Endothelial cell (in vitro differentiated cells): ENCODE measurements at regions not wholly inside any gene's neighbourhood (a gene's known extent, or its start where the extent isn't known, plus 50 kb on each side); places are given as distances from the start of the nearest gene placed in this dataset.

Source experiments
- DNase-seq: peaks from one replicate; pipeline ENCODE4 v3.0.0; 2021; ENCODE audit warnings: low spot score
- H3K27ac Mint-ChIP-seq: one replicate; pipeline ENCODE4 v1.8.0; 2021; ENCODE audit warnings: mixed read lengths, inconsistent platforms; ENCODE audit not compliant: unreplicated experiment
- H3K27me3 Mint-ChIP-seq: one replicate; pipeline ENCODE4 v1.8.0; 2021; ENCODE audit warnings: mild to moderate bottlenecking, moderate library complexity, mixed read lengths, inconsistent platforms; ENCODE audit not compliant: unreplicated experiment
- H3K36me3 Mint-ChIP-seq: one replicate; pipeline ENCODE4 v1.8.0; 2021; ENCODE audit warnings: mild to moderate bottlenecking, low read depth, mixed read lengths, inconsistent platforms; ENCODE audit not compliant: unreplicated experiment
- H3K4me1 Mint-ChIP-seq: one replicate; pipeline ENCODE4 v1.8.0; 2021; ENCODE audit warnings: mild to moderate bottlenecking, mixed read lengths, inconsistent platforms; ENCODE audit not compliant: unreplicated experiment
- H3K4me3 Mint-ChIP-seq: one replicate; pipeline ENCODE4 v1.8.0; 2021; ENCODE audit warnings: mild to moderate bottlenecking, mixed read lengths, inconsistent platforms; ENCODE audit not compliant: unreplicated experiment
- H3K9me3 Mint-ChIP-seq: one replicate; pipeline ENCODE4 v1.8.0; 2021; ENCODE audit warnings: mixed read lengths, inconsistent platforms; ENCODE audit not compliant: unreplicated experiment
- TF ChIP-seq, protein P1 (sequence below): fragments of 200-600 bp; sonication (generic); IDR thresholded peaks from one replicate; pipeline ENCODE4 v1.5.0; 2021; ENCODE audit warnings: antibody characterized with exemption; ENCODE audit not compliant: unreplicated experiment

GRCh38 chr10:131640045-131640644, 260.7 kb upstream of the PPP2R2D start:
- peaks cover 9% of the 10 kb centered on the region for H3K4me1 Mint-ChIP-seq
- peaks cover 9% of the 10 kb centered on the region for H3K9me3 Mint-ChIP-seq
- no peak overlapping the region for H3K27ac Mint-ChIP-seq
- H3K27me3 Mint-ChIP-seq, result peaks cover 4% of the 10 kb centered on the region
- H3K36me3 Mint-ChIP-seq, result no peaks in the 10 kb centered on the region
- DNase-seq, result no peak
- H3K4me3 Mint-ChIP-seq, result no peak overlapping the region
- TF ChIP-seq, protein P1, sequence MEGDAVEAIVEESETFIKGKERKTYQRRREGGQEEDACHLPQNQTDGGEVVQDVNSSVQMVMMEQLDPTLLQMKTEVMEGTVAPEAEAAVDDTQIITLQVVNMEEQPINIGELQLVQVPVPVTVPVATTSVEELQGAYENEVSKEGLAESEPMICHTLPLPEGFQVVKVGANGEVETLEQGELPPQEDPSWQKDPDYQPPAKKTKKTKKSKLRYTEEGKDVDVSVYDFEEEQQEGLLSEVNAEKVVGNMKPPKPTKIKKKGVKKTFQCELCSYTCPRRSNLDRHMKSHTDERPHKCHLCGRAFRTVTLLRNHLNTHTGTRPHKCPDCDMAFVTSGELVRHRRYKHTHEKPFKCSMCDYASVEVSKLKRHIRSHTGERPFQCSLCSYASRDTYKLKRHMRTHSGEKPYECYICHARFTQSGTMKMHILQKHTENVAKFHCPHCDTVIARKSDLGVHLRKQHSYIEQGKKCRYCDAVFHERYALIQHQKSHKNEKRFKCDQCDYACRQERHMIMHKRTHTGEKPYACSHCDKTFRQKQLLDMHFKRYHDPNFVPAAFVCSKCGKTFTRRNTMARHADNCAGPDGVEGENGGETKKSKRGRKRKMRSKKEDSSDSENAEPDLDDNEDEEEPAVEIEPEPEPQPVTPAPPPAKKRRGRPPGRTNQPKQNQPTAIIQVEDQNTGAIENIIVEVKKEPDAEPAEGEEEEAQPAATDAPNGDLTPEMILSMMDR, result no peak

DNA sequence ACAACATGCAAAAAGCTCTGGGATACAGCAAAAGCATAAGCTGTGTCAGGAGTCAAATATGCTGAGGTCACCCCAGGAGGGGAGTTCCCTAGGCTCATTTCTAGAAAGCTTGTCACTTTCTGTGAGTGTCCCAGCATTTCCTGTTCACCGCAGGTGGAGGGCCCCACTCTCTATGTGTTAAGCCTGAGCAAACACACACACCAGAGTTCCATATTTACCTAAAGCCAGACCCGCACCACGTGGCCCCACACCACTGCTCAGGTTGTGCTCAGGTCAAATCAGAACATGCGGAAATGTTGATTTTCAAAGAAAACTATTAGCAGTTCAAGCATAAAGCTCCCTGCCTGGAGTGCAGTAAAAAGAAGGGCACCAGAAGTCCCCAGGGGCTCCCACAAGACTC, 259.6 kb upstream of the PPP2R2D start:
- DNase-seq, result no peak
- H3K4me1 Mint-ChIP-seq, result peaks cover 5% of the 10 kb centered on the region
- peaks cover 4% of the 10 kb centered on the region for H3K27me3 Mint-ChIP-seq
- peaks cover 9% of the 10 kb centered on the region for H3K9me3 Mint-ChIP-seq
- H3K27ac Mint-ChIP-seq, result no peak overlapping the region
- TF ChIP-seq, protein P1, result no peak
- H3K4me3 Mint-ChIP-seq, result no peak overlapping the region
- H3K36me3 Mint-ChIP-seq, result peaks cover 3% of the 10 kb centered on the region

DNA sequence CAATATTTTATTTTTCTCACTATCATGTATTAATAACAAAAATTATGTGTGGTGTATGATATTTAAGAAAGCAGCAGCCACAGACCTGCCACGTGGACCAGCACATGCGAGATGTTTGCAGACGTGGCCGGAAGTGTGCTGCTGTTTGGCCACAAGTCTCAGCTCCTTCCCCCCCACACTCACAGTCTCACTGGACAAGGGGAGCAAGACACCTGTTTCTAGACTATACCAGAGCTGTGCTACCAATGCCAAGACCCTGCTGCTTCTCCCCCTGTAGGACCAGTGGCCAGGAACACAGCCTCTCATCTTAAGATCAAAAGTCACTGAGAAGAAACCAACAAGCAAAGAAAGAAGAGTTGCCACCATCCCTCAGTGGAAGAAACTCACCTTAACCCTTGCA, 258.9 kb upstream of the PPP2R2D start:
- H3K4me1 Mint-ChIP-seq, result peaks cover 5% of the 10 kb centered on the region
- TF ChIP-seq, protein P1, result no peak
- H3K9me3 Mint-ChIP-seq, result peaks cover 4% of the 10 kb centered on the region
- no peak overlapping the region for H3K4me3 Mint-ChIP-seq
- no peak for DNase-seq
- H3K27me3 Mint-ChIP-seq, result peaks cover 4% of the 10 kb centered on the region
- peaks cover 5% of the 10 kb centered on the region for H3K36me3 Mint-ChIP-seq
- no peak overlapping the region for H3K27ac Mint-ChIP-seq

GRCh38 chr10:131642966-131643365, 257.8 kb upstream of the PPP2R2D start:
- Mint-ChIP-seq H3K4me1 (peaks cover 5% of the 10 kb centered on the region), H3K36me3 (peaks cover 8% of the 10 kb centered on the region), H3K4me3 (no peak overlapping the region), H3K9me3 (peaks cover 4% of the 10 kb centered on the region), H3K27ac (no peak overlapping the region), H3K27me3 (peaks cover 4% of the 10 kb centered on the region)
- TF ChIP-seq, protein P1, result no peak
- no peak for DNase-seq

DNA sequence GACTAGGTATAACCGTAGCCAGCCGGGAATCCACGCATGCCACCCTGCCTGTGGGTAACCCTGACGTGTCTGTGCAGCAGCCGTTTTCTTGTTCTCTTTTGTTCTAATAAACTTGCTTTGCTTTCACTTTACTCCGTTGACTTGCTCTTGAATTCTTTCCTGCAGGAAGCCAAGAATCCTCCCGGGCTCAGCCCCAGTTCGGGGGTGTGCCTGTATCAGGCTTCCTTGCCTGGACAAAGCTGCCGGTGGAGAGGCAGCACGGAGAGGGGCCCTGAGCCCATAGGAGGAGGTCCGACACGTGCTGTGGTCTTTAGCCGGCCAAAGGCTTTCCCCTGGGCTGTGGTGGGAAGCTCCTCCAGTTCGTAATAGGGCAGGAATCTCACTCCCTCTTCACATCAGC, 256.5 kb upstream of the PPP2R2D start:
- H3K27ac Mint-ChIP-seq, result no peak overlapping the region
- no peaks in the 10 kb centered on the region for H3K9me3 Mint-ChIP-seq
- no peaks in the 10 kb centered on the region for H3K27me3 Mint-ChIP-seq
- peaks cover 5% of the 10 kb centered on the region for H3K4me1 Mint-ChIP-seq
- peaks cover 8% of the 10 kb centered on the region for H3K36me3 Mint-ChIP-seq
- no peak overlapping the region for H3K4me3 Mint-ChIP-seq
- DNase-seq, result no peak
- TF ChIP-seq, protein P1, result no peak
